ENCODE measurements at regions not wholly inside any gene's neighbourhood (a gene's known extent, or its start where the extent isn't known, plus 50 kb on each side); places are given as distances from the start of the nearest gene placed in this dataset.

DNA sequence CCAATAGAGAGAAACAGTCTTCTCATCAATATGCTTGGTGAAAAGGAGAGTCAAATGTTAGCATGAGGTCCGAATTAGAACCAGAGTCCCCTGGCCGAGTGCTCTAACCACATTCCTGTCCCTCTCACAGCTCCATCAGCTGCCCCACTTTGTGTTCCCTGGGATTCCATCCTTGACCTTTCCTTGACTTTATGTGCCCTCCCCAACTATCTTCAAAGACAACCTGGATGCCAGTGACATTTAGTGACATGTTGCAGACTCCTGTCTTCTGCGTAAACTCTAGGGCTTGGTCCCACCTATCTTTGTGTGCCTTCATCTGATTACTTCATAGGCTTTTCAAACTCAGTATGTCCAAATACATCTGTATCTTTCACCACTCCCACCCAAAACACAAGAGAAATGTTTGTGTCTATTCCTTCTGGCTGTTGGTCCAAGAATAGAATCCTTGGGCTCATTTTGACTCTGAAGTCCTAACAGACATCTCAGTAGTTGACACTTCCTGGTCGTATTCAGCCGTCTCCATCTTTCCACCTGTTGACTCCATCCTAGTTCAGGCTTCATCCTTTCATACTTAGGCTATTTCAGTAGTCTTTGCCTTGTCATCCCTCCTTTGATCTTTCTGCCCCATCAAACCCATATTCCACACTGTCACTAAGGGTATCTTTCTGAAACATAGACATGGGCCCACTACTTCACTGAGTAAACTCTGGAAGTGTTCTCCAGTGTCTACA lies 101.4 kb upstream of the CD180 start (continued):
- TF ChIP-seq ETV6 (conservative IDR thresholded peaks at IDR 0.05 in 1 of 2, IDR thresholded peaks at IDR 0.05 in 1 of 2; ENCODE audit: borderline replicate concordance in 1 of 2, low read depth in 1 of 2): no peak
- no peak for TF ChIP-seq BRCA1 (IDR thresholded peaks at IDR 0.05; ENCODE audit: low read depth, low read length)
- TF ChIP-seq RBBP5 (conservative IDR thresholded peaks at IDR 0.05): no peak
- no peak for TF ChIP-seq EED (IDR thresholded peaks at IDR 0.05; ENCODE audit: low read depth)
- TF ChIP-seq, protein P1, sequence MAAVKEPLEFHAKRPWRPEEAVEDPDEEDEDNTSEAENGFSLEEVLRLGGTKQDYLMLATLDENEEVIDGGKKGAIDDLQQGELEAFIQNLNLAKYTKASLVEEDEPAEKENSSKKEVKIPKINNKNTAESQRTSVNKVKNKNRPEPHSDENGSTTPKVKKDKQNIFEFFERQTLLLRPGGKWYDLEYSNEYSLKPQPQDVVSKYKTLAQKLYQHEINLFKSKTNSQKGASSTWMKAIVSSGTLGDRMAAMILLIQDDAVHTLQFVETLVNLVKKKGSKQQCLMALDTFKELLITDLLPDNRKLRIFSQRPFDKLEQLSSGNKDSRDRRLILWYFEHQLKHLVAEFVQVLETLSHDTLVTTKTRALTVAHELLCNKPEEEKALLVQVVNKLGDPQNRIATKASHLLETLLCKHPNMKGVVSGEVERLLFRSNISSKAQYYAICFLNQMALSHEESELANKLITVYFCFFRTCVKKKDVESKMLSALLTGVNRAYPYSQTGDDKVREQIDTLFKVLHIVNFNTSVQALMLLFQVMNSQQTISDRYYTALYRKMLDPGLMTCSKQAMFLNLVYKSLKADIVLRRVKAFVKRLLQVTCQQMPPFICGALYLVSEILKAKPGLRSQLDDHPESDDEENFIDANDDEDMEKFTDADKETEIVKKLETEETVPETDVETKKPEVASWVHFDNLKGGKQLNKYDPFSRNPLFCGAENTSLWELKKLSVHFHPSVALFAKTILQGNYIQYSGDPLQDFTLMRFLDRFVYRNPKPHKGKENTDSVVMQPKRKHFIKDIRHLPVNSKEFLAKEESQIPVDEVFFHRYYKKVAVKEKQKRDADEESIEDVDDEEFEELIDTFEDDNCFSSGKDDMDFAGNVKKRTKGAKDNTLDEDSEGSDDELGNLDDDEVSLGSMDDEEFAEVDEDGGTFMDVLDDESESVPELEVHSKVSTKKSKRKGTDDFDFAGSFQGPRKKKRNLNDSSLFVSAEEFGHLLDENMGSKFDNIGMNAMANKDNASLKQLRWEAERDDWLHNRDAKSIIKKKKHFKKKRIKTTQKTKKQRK (IDR thresholded peaks at IDR 0.05; ENCODE audit: low read depth, low read length): no peak

DNA sequence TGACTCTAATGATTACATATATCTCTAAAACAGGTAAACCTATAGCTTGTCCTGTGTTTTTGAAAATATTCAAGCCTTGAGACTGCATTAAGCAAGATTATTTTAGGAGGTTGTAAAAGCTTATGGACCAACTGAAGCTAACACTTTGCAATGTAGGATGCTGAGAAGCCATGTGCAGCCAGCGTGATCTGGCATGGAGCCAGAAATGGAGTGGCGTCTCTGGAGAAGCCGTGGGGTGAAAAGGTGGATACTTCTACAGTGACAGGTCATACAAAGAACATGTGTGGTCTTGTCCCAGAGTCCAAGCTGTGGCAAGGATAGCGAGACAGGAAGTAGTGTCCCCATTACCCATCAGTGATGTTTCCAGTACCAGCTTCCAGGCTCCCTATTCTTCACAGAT lies 100.8 kb upstream of the CD180 start:
- POLR2A ChIA-PET: interaction anchor here (0.5 kb wide), 1 partner anchor 654 kb away, joined by 3 read pairs; no protein-coding TSS in a partner anchor
- 25% methylated on average over 4 of the region's 4 CpGs for WGBS (ENCODE audit: insufficient coverage, insufficient replicate concordance, low lambda C conversion rate, missing lambda C conversion rate)
- no peaks in the 10 kb centered on the region for H3K9me3 ChIP-seq (replicated peaks; ENCODE audit: control insufficient read depth, insufficient read depth, low read length)
- intact Hi-C loops (cut with micrococcal nuclease; ENCODE audit: unreplicated experiment) (no loop called here), in situ Hi-C loops (cut with MboI) (no loop called here)
- TF ChIP-seq GATAD2B (conservative IDR thresholded peaks at IDR 0.05; ENCODE audit: low read depth) (no peak), SMARCA5 (IDR thresholded peaks at IDR 0.05) (no peak)
- TF ChIP-seq, protein P2, sequence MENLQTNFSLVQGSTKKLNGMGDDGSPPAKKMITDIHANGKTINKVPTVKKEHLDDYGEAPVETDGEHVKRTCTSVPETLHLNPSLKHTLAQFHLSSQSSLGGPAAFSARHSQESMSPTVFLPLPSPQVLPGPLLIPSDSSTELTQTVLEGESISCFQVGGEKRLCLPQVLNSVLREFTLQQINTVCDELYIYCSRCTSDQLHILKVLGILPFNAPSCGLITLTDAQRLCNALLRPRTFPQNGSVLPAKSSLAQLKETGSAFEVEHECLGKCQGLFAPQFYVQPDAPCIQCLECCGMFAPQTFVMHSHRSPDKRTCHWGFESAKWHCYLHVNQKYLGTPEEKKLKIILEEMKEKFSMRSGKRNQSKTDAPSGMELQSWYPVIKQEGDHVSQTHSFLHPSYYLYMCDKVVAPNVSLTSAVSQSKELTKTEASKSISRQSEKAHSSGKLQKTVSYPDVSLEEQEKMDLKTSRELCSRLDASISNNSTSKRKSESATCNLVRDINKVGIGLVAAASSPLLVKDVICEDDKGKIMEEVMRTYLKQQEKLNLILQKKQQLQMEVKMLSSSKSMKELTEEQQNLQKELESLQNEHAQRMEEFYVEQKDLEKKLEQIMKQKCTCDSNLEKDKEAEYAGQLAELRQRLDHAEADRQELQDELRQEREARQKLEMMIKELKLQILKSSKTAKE (IDR thresholded peaks at IDR 0.05; ENCODE audit: low read depth, poor library complexity, severe bottlenecking): no peak
- BruUV-seq (replicated peaks): no TSS peak
- FAIRE-seq (no peak), DNase-seq (ENCODE audit: low read depth, low spot score) (no peak), ATAC-seq (no peak)
- no peak overlapping the region for H3K4me3 ChIP-seq
- H2AFZ ChIP-seq (ENCODE audit: control insufficient read depth, low read depth, low read length): no peak overlapping the region
- H4K20me1 ChIP-seq (ENCODE audit: control insufficient read depth, insufficient read depth): no peaks in the 10 kb centered on the region
- H3K27me3 ChIP-seq (replicated peaks in 1 of 2; ENCODE audit: control insufficient read depth in 2 of 2, insufficient read depth in 2 of 2, low read length in 1 of 2): no peaks in the 10 kb centered on the region
- CTCF ChIA-PET: no interaction called here
- H3K36me3 ChIP-seq (ENCODE audit: control insufficient read depth in 2 of 2, insufficient read depth in 2 of 2, low read length in 1 of 2): no peaks in the 10 kb centered on the region
- no peak overlapping the region for H3K9ac ChIP-seq (ENCODE audit: control insufficient read depth, insufficient read depth, low read length)
- H3K4me1 ChIP-seq (ENCODE audit: control insufficient read depth, insufficient read depth, low read length): no peaks in the 10 kb centered on the region
- SMC1A ChIA-PET (ENCODE audit: uncharacterized antibody, unreplicated experiment): no interaction called here
- no peaks in the 10 kb centered on the region for H3K79me2 ChIP-seq (ENCODE audit: control insufficient read depth, insufficient read depth, low read length)
- RAD21 ChIA-PET (ENCODE audit: unreplicated experiment): no interaction called here
- no peak overlapping the region for H3K4me2 ChIP-seq (ENCODE audit: control insufficient read depth, insufficient read depth)
- no peak overlapping the region for H3K27ac ChIP-seq (ENCODE audit: control insufficient read depth, insufficient read depth)
